Occipital lobe (tissue), 1 donor: ENCODE measurements at regions not wholly inside any gene's neighbourhood (a gene's known extent, or its start where the extent isn't known, plus 50 kb on each side); places are given as distances from the start of the nearest gene placed in this dataset.
"Not testable (repeated sequence)": the region's sequence is repeated elsewhere in the genome, so short reads cannot be mapped to it uniquely, and the experiment has no call there.

Experiments
- DNase-seq: peaks from one replicate; lab custom pipeline; 2025; lab: John Stamatoyannopoulos, UW

DNA sequence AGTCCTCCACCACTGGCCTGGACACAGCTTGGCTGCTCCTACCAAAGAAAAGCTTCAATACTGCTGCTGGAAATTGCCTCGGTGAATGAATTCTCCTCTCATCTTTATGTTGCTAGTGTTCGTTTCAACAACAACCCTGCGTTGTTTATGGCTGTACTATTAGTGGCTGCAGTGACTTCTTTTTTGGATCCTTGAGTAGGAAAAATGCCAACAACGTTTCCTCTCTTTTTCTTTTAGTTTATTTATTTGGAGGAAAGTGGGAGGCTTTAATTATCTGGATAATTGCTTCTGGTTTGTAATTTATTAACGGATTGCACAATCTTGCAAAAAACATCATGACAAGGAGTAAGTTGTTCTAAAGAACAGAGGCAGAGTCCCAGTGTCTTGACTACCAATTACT lies 464.1 kb upstream of the TRAM1L1 start:
- no peak for DNase-seq

DNA sequence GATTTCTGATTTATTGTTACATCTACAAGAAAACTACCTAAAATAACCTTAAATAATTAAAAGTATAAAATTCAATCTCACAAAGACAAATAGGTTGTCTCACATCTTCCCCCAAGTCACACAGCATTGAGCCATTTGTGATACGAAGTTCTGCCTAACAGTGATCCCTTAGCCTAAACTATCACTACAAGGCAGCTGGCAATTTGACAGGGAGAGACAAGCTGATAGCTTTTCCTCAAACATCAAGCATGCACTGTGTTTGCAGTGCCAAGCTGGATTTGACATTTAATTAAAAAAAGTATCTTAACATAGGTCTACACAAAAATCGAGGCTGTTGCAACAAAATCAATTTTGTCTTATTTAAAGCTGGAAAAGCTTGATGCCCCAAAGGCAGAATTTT lies 464.7 kb upstream of the TRAM1L1 start:
- no peak for DNase-seq

DNA sequence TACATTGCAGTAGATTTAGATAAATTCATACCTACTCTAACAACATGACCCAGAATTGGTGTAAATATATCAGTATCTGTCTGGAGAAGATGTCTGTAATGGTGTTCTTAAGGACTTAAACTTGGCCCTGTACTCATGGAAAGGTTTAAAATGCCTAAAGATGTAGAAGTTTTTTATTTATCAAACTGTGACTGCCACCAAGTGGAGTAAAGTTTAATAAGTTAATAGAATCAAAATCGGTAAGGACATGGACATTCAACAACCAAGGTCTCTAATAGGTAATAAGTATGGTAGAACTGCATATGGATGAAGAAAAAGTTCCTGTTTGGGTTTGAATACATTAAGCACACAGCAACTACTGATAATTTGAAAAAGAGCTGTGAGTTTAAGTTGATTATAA lies 474.0 kb upstream of the NDST3 start:
- DNase-seq, result no peak

DNA sequence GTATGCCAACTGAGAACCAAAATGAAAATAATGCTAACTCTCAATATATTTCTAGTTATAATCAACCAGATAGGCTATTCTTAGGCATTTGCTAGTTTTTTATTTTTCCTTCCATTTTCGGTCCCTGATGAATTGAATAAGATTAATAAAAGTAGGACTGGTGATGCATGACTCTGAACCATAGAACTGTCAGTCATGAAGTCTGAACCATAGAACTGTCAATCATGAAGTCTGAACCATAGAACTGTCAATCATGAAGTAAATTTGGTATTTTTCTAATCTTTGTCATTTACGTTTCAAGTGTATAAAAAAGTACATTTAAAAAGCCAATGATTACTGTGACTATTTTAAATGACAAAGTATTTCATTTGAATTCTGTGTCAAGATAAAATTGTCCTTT lies 460.2 kb upstream of the NDST3 start:
- no peak for DNase-seq

DNA sequence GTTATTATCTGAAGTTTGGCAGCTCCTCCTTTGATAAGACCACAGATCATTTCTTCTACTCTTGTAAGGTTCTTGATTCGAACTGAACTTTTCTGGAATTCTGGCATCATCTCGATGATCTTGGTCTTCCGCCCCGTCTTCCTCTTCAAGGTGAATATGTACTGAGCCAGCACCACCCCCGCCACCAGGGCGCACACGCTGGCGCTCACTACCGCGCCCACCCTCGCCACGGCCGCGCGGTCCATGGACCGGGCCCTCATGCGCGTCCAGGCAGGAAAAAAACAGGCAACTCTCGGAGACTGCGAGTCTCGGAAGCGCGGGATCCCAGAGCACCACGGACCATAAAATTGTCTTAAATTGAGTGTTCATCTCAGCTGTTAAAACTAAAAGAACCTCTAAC lies 458.4 kb upstream of the NDST3 start:
- DNase-seq, result no peak

DNA sequence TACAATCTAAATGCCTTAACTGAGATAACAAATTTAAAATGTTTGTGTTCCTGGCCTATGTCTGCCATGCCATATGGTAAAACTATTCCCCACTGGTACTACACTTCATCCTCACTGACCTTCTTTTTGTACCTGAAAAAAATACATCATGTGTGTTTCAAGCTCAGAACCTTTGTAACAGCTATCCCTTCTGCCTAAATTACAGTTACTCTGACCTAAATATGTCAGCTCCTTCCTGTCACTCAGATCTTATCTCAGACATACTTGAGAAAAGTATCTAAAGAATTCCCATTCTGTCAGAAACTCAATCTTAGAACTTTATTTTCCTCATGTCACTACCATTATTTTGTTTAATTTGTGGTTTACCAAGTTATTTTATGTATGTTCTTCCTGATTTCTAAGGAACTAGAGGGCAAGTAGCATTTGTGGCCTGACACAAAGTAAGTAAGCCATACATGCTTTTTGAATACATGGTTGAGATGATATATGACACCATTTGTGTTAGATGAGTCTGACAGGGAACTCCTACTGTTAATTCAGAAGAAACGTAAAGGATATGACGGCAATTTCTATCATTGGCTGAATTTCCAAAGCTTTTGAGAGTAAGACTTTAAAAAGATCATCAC lies 456.5 kb upstream of the NDST3 start:
- no peak for DNase-seq

DNA sequence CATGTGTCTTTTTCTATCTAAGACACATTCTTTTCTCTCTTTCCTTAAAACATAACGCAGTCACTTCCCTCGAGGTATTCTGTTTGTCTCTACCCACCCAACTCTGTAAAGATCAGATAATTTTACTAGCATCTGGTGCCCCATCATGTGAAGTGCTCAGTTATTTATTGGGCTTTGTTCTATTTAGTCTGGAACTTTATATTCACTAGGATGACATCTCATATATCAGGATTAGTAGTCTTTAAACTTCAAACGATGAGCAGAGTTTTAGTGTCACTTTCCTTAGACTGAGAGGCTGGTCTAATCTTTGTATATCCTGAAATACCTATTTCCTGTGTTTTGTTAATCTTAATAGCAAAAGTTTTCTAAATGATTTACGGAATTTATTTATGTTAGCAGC lies 445.5 kb upstream of the NDST3 start:
- DNase-seq, result no peak

DNA sequence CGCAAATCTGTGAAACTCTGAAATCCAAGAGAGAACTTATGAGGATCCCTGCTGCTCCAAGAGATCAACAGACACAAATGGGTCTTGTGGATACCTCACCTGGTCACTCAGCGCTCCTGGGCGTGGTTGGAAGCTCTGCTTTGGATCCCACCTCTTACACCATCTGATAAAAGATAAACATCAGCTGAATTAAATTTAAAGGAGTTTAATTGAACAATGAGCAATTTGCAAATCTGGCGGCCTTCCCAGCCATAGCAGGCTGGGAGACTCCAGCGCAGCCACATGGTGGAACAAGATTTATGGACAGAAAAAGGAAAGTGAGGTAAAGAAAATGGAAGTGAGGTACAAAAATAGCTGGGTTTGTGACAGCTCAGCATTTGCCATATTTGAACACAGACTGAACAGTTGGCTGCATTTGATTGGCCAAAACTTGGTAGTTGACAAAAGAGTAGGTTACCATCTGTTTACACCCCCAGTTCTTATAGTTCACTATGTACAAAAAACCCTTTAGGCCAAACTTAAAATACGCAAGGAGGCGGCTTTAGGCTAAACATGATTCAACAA lies 437.3 kb upstream of the NDST3 start:
- DNase-seq, result no peak

DNA sequence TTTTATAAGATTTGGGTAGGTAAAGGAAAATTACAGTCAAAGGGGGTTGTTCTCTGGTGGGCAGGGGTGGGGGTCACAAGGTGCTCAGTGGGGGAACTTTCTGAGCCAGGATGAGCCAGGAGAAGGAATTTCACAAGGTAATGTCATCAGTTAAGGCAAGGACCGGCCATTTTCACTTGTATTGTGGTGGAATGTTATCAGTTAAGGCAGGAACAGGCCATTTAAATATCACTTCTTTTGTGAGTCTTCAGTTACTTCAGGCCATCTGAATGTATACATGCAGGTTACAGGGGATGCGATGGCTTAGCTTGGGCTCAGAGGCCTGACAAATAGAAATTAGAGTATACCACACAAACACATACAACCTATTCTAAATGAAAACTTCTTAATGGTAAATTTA lies 434.9 kb upstream of the NDST3 start:
- DNase-seq, result not testable (repeated sequence)

DNA sequence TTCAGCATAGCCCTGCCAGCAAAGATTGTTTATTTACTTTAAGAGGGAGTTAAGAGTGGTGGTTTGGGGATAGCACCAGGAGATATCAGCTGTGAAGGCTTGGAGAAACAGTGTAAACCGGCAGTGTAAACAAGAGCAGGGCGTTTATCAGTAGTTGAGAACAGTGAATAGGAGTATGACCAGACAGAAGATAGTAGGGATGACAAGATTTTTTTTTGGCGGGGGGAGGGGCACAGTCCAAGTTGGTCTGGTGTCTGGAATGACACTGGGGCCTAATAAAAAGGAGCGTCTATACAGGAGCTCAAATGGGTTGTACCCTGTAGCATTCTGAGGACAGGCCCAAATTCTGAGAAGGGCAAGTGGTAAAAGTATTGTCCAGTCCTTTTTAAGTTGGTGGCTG lies 433.4 kb upstream of the NDST3 start:
- DNase-seq, result not testable (repeated sequence)

DNA sequence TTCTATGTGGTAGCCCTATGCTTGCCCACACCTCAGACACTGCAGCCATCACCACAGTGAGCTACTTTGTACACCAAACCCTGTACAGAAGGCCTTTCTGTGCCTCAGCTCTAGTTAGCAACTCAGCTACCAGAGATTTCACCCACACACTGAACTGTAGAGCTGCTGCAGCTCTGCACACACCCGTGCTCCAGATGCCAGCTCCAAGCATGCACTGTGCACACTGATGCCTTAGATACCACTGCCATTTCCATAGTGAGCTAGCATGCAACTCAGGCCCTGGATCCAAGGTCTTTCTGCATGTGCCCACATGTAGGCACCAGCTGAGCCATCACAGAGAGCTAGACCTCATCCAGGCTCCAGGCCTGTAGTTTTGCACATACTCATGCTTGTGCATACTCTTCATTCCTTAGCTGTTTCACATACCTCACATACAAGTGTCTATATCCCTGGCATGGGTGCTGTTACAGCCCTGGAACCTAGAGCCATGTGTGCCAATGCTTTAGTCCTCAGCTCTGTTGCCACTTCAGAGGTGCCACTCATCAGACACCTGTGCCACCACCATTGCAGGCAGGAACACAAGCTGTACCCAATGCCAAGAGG lies 423.5 kb upstream of the NDST3 start:
- DNase-seq, result no peak

DNA sequence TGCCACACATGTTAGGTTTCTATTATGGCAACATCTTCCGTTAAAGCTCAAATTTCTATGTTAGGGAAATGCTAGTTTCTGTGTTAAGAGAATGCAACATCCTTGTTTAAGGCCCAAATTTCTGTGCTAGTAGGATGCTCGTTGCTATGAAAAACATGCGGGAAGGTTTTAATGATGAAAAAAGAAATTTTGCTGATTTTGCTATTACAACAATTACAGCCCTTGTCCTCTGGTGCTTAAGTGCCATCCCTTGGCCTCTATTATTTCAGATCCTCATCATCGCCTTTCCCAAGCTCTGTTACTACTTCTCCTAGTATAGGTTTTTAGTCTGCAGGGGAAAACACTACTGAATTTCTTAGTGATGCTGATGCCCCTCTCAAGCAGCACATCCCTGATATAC lies 412.6 kb upstream of the NDST3 start:
- DNase-seq, result no peak

DNA sequence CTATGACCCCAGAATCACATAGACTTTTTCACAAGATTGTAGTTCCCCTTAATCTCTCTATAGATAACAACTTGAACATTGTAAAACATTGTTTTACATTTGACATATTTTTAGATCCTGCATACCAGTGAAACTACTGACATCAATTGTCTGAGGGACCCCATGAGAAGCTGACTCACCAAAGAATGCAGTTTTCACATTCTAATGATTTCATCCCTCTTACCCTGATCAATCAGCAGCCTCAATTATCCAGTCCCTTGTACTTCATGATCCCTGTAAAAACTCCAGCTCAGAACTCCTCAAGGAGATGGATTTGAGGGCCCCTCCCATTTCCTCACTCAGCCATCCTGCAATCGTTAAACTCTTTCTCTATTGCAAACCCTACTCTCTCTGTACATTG lies 411.0 kb upstream of the NDST3 start:
- no peak for DNase-seq

DNA sequence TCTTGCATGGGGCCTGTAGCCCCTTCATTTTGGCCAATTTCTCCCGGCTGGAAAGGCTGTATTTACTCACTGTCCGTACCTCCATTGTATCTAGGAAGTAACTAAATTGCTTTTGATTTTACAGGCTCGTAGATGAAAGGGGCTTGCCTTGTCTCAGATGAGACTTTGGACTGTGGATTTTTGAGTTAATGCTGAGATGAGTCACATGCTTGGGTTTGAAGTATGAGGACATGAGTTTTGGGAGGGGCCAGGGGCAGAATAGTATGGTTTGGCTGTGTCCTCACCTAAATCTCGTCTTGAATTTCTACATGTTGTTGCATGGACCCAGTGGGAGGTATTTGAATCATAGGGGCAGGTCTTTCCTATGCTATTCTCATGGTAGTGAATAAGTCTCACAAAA lies 407.6 kb upstream of the NDST3 start:
- DNase-seq, result no peak

DNA sequence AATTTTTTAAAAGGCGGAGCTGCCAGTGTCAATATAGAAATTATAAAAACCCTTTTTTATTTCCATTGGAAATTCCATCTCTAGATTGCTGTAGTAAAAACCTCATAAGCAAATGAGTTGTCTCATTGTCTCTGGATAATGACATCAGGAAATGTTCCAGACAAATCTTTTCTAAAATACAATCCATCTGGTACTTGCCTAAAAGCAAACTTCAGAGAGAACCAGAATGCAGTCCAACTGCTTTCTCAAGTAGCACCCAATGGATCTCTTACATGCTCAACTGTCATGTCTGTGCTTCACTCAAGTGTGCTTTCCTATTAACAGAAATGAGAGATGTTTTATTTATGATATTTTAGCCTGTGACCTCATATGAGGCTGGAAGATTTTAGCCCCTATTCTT lies 399.6 kb upstream of the NDST3 start:
- DNase-seq, result no peak

DNA sequence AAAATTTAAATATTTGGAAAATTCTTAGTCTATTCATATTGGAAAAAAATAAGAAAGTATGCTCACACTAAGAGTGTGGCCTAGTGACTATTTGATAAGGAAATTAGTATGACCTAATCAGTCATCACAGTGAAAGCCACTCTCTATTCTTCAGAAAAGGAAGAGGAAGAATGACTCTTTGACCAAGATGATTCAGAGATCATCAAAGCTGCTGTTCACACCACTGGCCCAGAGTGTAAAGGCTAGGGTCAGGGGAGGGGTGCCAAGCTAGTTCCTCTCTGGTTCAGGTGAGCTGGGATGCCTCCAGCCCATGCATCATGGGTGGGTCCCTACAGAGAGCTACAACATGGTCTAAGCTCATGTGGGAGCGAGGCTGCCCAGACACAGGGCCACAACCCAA lies 396.9 kb upstream of the NDST3 start:
- DNase-seq, result no peak

DNA sequence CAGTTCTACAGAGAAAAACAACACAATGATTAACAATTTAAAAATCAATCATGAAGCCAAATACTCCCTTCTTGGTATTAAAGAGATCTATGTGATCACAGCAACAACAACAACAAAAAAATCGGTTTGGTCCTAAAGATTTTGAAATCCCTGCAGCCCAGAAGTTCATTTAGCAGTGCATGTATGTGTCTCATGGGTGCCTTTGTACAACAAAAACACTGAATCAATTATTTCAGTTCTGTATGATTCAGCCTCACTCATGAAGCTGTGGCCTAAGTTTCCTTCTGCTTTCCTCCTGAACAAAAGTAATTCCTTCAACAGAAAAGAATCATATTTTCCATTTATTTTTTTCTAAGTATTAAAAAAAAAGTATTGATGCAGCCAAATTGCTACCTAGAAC lies 393.4 kb upstream of the NDST3 start:
- no peak for DNase-seq

DNA sequence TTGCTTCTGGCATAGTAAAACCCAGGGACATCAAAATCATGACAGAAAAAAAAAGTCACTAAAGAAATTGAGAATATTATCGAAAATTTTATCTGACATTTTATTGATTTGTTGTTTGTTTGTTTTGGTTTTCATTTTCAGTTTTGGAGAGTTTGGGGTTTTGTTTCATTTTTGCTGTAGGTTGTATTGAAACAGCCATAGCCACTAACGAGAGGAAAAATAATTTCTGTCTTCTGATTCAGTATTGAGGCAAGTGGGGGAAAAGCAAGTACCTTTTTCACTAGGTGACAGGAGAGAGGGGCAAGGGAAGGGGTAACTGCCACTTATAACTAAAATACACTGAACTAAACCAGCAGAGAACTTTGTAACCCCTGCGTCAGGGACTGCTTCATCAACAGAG lies 392.8 kb upstream of the NDST3 start:
- DNase-seq, result no peak

DNA sequence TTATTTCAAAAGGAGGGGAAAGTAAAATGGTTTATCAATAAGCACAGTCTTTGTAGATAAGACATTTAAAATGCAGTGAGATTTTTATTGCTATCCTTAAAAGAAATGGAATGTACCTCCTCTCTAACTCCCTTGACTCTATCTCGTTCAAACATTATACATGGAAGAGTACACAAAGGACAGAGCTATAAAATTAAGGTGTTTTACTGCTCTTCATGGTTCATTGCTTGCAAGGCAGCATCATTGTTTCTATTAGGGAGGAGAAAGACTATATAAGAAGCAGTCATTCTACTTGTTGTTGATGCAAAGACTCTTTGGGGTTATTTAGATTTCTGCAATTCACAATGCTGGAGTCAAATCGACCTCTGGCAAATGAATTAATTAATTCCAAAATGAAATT lies 380.2 kb upstream of the NDST3 start:
- DNase-seq, result no peak

DNA sequence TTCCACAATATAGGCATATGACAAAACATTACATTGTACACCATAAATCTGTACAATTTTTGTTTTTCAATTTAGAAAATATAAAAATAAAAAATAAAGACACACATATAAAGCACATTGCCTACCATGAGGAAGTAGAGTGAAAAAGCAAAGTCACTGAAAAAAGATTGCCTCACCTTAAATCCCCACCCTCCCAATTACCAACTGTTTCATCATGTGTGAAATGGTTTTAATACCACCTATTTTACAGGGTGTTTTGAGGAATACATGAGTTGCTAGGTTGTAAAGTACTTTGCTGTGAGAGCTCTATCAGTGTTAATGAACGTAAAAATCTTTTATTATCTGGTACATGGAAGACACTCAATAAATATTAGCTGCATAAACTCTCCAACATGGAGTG lies 373.6 kb upstream of the NDST3 start:
- DNase-seq, result no peak

DNA sequence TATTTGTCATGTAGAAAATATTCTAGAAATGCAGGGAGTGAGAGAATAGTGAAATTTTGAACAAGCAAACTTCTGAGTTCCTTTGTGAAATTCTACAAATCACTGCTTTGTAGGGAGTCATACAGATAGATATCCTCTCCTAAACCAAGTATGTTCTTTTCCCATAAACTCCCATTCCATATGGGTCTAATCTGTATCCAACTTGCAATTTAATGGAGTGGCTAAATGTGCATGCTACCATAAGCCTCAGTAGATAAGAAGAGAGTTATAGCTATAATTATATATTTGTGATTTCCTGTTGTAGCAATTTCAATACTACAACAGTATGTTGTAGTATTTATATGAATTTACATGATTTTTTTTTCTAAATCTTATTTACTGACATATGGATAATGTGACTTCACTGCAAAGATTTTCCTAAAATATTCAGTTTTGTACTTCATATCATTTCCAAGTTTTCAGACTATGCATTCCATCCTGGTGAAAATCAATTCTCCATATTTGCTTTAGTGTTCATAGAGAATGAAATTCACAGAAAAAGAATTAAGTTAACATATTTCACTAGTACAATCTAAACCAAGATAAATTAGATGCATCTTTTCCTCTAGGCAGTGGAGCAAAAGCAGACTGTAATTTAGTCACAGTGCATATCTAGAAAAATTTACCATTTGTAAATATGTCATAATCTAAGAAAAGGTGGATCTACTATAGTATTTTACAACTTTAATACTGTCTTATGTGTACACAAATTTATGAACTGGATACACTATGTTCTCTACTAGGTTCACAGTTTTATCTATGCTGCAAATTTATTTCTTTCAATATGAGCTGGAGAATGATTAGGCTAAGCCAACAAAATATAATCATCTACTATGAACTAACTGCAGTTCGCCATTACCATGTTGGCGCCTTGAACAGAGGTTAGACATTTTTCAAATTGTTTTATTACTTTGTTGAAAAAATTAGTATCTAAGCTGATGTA lies 372.9 kb upstream of the NDST3 start:
- DNase-seq, result no peak

DNA sequence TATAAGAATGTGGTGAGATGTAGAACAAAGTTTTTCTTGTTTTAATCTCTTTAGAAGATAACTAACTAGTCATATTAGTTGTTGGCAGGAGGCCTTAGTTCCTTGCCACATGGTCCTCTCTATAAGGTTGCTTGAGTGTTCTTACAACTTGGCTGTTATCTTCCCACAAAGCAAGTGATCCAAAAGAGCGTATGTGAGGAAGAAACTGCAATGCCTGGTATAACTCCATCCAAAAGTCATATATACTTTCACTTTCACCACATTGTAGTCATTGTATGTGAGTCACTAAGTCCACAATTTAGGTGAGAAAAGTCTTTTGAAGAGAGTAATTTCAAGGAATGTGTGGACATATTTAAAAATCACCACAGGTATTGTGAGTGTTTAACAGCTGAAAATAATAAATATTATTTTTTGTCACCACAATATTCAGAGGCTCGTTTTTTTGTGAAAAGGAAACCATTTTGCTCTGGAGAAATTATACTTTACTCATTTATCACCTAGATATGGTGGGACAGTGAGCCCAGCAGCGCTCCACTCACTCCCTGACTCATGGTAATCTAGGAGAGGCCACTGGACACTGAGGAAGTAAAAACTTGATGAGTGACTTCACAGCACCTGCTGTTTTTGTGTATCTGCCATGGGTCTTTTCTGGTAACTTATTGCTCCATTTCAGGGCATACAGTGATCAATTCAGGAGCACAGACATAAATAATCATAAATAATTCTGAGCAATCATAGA lies 369.4 kb upstream of the NDST3 start:
- DNase-seq, result no peak
